HepG2 (cell line): ENCODE measurements at regions not wholly inside any gene's neighbourhood (a gene's known extent, or its start where the extent isn't known, plus 50 kb on each side); places are given as distances from the start of the nearest gene placed in this dataset.

Experiments used
- CBX1 ChIP-seq: IDR thresholded peaks from one replicate; pipeline ENCODE4 v1.6.1; 2016; ENCODE audit warnings: antibody characterized with exemption, low read depth
- RFXANK ChIP-seq: IDR thresholded peaks from 2 replicates; pipeline ENCODE4 v1.6.1; 2016
- ZNF614 ChIP-seq: IDR thresholded peaks from 2 replicates; pipeline ENCODE4 v1.6.1; 2018; ENCODE audit warnings: missing biosample characterization, missing genetic modification reagents, inconsistent platforms, borderline replicate concordance
- TF ChIP-seq, protein P1 (sequence below): sonication (generic); formaldehyde crosslinking; IDR thresholded peaks from 2 replicates; pipeline ENCODE4 v1.4.0; 2020; ENCODE audit warnings: missing genetic modification reagents
- TF ChIP-seq, protein P2 (sequence below): sonication (generic); formaldehyde crosslinking; IDR thresholded peaks from 2 replicates; pipeline ENCODE4 v1.4.0; 2020; ENCODE audit warnings: missing genetic modification reagents, borderline replicate concordance
- TF ChIP-seq, protein P3 (sequence below): sonication (generic); formaldehyde crosslinking; IDR thresholded peaks from 2 replicates; pipeline ENCODE4 v1.4.0; 2020; ENCODE audit warnings: missing genetic modification reagents
- TF ChIP-seq, protein P4 (sequence below): sonication (generic); formaldehyde crosslinking; conservative IDR thresholded peaks from 2 replicates; pipeline ENCODE4 v1.5.0; 2020; ENCODE audit warnings: missing genetic modification reagents

DNA sequence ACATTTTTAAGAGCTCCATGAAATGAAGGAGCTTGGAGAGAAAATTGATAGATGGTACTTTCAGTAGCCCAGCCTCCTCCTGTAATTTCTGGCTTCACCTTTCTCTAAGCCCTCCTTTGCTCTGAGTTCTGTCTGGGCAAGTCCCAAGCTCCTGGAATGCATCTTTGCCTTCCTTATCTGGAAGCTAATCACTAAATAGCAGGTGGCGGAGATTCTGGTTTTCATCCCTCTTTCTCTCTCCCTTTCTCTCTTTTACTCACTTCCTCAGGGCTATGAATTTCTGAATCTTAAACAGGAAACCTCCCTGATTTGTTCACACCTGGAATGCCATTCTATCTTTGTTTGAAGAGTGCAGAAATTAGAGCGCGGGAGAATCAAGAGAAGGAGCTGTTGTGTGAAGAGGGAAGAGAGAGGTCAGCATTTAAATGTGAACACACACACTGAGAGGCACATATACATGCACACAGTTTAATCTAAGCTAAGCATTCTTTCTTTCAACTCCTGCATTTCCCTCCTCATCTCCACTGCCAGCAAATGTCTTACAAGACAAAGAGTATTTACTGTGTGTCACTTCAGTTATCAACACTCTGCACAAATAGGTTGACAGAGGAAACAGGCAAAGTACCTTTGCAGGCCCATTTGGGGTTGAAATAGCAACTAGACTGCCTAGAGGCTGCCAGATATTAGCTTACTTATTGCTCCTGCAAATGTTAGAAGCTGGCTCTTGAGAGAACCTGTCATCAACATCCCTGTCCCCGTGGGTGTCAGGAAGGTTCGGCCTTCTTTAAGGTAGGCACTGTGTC, 199.4 kb upstream of the CAMK1G start (continued):
- TF ChIP-seq, protein P1, sequence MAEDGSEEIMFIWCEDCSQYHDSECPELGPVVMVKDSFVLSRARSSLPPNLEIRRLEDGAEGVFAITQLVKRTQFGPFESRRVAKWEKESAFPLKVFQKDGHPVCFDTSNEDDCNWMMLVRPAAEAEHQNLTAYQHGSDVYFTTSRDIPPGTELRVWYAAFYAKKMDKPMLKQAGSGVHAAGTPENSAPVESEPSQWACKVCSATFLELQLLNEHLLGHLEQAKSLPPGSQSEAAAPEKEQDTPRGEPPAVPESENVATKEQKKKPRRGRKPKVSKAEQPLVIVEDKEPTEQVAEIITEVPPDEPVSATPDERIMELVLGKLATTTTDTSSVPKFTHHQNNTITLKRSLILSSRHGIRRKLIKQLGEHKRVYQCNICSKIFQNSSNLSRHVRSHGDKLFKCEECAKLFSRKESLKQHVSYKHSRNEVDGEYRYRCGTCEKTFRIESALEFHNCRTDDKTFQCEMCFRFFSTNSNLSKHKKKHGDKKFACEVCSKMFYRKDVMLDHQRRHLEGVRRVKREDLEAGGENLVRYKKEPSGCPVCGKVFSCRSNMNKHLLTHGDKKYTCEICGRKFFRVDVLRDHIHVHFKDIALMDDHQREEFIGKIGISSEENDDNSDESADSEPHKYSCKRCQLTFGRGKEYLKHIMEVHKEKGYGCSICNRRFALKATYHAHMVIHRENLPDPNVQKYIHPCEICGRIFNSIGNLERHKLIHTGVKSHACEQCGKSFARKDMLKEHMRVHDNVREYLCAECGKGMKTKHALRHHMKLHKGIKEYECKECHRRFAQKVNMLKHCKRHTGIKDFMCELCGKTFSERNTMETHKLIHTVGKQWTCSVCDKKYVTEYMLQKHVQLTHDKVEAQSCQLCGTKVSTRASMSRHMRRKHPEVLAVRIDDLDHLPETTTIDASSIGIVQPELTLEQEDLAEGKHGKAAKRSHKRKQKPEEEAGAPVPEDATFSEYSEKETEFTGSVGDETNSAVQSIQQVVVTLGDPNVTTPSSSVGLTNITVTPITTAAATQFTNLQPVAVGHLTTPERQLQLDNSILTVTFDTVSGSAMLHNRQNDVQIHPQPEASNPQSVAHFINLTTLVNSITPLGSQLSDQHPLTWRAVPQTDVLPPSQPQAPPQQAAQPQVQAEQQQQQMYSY (CRISPR knock-in tag): no peak
- TF ChIP-seq, protein P2, sequence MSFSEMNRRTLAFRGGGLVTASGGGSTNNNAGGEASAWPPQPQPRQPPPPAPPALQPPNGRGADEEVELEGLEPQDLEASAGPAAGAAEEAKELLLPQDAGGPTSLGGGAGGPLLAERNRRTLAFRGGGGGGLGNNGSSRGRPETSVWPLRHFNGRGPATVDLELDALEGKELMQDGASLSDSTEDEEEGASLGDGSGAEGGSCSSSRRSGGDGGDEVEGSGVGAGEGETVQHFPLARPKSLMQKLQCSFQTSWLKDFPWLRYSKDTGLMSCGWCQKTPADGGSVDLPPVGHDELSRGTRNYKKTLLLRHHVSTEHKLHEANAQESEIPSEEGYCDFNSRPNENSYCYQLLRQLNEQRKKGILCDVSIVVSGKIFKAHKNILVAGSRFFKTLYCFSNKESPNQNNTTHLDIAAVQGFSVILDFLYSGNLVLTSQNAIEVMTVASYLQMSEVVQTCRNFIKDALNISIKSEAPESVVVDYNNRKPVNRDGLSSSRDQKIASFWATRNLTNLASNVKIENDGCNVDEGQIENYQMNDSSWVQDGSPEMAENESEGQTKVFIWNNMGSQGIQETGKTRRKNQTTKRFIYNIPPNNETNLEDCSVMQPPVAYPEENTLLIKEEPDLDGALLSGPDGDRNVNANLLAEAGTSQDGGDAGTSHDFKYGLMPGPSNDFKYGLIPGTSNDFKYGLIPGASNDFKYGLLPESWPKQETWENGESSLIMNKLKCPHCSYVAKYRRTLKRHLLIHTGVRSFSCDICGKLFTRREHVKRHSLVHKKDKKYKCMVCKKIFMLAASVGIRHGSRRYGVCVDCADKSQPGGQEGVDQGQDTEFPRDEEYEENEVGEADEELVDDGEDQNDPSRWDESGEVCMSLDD (CRISPR knock-in tag): no peak
- TF ChIP-seq, protein P3, sequence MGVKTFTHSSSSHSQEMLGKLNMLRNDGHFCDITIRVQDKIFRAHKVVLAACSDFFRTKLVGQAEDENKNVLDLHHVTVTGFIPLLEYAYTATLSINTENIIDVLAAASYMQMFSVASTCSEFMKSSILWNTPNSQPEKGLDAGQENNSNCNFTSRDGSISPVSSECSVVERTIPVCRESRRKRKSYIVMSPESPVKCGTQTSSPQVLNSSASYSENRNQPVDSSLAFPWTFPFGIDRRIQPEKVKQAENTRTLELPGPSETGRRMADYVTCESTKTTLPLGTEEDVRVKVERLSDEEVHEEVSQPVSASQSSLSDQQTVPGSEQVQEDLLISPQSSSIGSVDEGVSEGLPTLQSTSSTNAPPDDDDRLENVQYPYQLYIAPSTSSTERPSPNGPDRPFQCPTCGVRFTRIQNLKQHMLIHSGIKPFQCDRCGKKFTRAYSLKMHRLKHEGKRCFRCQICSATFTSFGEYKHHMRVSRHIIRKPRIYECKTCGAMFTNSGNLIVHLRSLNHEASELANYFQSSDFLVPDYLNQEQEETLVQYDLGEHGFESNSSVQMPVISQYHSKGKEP (CRISPR knock-in tag): no peak
- TF ChIP-seq RFXANK (no peak), CBX1 (no peak), ZNF614 (CRISPR knock-in tag) (no peak)
- TF ChIP-seq, protein P4, sequence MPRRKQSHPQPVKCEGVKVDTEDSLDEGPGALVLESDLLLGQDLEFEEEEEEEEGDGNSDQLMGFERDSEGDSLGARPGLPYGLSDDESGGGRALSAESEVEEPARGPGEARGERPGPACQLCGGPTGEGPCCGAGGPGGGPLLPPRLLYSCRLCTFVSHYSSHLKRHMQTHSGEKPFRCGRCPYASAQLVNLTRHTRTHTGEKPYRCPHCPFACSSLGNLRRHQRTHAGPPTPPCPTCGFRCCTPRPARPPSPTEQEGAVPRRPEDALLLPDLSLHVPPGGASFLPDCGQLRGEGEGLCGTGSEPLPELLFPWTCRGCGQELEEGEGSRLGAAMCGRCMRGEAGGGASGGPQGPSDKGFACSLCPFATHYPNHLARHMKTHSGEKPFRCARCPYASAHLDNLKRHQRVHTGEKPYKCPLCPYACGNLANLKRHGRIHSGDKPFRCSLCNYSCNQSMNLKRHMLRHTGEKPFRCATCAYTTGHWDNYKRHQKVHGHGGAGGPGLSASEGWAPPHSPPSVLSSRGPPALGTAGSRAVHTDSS (CRISPR knock-in tag): no peak
